DMS114 treated with DMSO at 0.1 percent for 48 hours (cell line): ENCODE measurements at regions not wholly inside any gene's neighbourhood (a gene's known extent, or its start where the extent isn't known, plus 50 kb on each side); places are given as distances from the start of the nearest gene placed in this dataset.
"Not testable (repeated sequence)": the region's sequence is repeated elsewhere in the genome, so short reads cannot be mapped to it uniquely, and the experiment has no call there.

ENCODE experiments used
- DNase-seq: peaks from one replicate; lab custom pipeline; 2025; ENCODE audit not compliant: unreplicated experiment; lab: John Stamatoyannopoulos, UW

DNA sequence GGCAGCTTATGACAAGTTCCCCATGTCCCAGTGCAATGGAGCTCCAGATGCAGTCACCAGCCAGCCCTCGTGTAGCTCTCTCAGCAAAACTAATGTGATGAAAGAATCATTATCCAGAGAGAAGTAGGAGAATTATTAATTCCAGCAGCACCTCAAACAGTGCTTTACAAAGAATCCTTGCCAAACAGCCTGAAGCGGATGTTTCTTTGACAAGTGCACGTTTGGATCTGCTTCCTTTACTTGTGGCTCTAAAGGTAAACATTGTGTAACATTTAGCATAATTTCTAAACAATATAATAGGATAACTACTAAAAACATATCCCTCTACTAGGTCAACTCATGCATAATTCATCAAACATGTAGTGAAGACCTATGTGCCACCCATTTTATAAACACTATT is 197.0 kb downstream of the FAM181B start:
- no peak for DNase-seq

GRCh38 chr11:82533628-82534327 is 199.9 kb downstream of the FAM181B start:
- DNase-seq: no peak

DNA sequence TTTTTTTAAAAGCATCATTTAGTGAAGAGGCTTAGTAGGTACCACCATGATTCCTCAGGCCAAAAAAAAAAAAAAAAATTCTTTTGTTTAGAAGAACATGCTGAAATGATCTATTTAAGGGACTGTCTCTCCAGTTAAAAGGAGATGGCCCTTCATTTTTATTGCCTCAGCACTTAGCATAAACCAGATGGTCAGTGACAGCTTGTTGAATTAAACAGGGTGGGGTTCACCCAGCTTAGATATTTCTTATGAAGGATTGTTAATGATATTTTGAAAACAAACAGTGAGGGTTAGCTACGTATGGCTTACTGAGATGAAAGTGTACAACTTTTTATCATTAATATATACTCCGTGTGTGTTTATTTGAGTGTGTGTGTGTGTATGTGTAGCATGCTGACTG is 203.7 kb downstream of the FAM181B start:
- no peak for DNase-seq

DNA sequence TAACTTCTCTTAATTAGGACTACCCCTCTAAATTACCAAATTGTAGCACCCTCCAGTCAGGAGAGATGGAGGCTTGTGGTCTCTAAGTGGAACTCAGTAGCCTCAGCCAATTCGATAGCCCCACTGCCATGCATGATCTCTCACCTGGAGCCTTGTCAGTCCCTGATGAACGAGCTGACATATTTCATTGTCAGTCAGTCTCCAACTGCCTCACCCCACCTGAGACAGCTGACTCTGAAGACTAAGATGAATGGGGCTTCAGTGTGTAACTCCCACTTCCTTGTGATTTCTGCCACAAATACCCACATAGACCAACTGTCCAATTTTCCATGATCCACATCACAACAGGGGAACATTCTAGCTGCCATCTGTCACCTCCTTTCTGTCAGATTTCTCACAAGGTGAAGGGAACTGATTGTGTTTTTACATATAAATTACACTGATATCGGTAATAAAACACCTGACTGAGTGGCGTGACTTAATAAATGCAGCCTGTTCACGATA is 206.5 kb downstream of the FAM181B start:
- no peak for DNase-seq

DNA sequence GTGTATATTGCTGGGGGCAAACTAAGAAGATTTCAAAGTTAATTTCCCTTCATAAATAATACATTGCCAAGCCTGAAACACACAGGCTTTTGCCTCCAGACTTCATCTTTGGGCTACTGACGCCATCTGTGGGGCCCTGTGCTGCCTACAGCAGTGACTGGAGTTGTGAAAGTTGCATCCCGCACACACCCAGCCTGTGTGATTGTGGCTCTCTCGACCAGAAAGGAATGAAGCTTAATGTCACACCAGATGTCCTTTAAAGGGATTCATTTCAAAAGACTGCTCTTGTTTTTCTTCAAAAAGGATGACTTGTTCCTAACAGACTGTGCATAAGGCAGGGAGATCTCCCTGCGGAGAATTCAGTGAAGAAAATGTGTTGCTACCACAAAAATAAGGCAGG is 210.5 kb downstream of the FAM181B start:
- no peak for DNase-seq

GRCh38 chr11:82521427-82521826 is 212.2 kb downstream of the FAM181B start:
- no peak for DNase-seq

DNA sequence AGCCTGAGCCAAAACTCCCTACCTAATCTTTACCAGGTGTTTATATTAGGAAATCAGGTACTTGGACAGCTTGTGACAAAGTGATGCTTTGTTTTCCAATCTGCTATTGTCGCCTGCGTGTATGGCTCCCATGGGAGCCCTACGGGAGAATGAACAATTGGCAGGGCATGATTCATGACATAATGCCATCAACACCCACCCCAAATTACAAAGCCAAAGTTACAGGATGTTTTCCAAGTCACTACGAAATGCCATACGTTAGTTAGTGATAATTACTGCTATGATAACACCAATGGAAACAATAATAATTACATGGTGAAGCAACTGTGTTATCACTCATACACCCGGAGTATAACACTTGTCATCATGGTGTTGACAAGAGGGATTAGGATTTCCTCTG is 226.4 kb downstream of the FAM181B start:
- DNase-seq: no peak

DNA sequence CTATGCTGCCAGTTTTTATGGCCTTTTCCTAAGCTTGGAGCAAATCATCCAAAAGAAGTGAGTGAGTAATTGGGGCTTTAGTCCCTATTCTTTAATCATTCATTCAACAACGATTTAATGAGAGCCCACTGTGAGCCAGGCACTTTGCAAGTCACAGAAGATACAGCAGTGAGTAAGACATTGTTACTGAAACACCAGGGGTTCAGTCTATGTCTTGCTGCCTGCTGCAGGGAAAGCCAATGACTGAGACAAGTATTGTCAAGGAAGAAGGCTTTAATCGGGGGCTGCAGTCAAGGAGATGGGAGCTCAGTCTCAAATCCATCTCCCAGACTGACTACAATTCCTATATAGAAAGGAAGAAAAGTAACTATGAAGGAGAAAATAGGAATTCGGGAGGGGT is 228.3 kb downstream of the FAM181B start:
- no peak for DNase-seq

DNA sequence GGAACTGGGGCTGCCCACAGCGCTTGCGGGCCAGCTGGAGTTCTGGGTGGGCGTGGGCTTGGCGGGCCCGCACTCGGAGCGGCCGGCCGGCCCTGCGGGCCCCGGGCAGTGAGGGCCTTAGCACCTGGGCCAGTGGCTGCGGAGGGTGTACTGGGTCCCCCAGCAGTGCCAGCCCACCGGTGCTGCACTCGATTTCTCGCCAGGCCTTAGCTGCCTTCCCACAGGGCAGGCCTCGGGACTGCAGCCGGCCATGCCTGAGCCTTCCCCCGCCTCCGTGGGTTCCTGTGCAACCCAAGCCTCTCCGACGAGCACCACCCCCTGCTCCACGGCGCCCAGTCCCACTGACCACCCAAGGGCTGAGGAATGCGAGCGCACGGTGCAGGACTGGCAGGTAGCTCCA is 232.5 kb downstream of the FAM181B start:
- DNase-seq: not testable (repeated sequence)

GRCh38 chr11:82494988-82495432 is 238.7 kb downstream of the FAM181B start:
- DNase-seq: no peak

GRCh38 chr11:82474876-82475275 is 258.8 kb downstream of the FAM181B start:
- no peak for DNase-seq

- DNase-seq: no peak
Observed at GRCh38 chr11:82465481-82465880, 268.2 kb downstream of the FAM181B start.

- no peak for DNase-seq
Observed at GRCh38 chr11:82462608-82463242, 270.9 kb downstream of the FAM181B start.

DNA sequence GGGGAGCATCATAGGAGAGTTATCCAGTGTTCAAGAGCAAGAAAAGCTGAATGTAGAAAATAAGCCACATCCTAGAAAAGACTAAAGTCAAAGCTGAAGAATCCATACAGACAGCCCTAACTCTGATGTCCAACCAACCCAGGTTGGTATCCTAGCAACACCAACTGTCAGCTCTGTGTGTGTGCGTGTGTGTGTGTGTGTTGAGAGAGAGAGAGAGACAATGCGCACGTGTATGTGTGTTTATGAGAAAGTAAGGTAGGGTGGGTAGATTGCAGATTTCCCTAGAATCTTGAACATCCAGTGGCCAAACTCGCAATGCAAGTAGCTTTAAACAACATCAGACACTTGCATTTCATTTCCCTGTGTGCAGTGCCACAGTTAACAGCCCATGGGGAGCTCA is 274.9 kb downstream of the FAM181B start:
- no peak for DNase-seq

DNA sequence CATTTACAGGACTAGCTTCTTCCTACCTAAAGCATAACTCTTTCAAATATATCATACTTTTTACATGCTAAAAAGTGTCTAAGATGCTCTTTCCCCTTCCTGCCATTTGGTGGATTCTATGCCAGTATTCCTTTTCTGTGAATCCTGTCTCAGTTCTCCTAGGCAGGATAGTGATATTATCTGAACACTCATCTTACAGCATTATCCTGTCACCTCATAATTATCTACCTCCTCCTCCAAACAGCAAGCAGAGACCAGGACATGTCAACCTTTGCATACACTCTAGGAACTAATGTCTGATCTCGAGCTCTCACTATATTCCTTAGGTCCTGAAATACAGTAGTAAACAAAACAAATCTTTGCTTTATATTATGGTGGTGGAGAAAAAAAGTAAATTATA is 275.5 kb downstream of the FAM181B start:
- DNase-seq: no peak

DNA sequence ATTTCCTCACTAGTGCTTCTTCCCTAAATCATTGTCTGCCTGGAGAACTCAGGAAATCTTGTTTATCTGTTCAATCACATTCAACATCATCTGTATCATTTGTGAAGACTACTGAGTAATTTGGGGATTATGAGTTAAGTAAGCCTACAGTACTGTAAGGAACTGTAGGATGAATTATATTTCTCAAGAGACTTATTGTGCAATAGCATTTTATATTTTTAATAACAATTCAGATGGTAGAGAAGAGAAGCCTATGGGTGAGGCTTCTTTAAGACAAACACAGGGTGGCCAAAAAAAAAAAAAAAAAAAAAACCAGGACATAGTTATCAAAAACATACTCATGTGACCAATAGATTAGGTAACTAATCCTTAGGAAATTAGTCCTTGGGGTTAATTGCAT is 282.7 kb downstream of the FAM181B start:
- no peak for DNase-seq

DNA sequence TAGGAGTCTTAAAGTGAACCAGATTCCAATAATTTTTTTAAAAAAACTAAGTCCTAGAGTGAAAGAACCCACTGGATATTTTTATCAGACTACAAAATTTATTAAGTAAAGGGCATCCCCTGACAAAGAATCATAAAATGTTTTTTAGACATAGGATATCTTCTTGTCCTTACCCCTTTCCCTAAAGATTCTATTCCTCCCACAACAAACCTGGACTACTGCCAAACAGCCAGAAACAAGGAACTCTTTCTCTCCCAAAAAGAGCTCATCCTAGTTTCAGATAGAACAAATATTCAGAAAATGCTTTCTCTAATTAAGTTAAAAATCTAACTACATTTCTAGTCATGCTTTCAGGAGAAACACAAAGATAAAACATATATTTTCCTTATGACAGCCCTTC is 327.1 kb downstream of the FAM181B start:
- no peak for DNase-seq

- DNase-seq: no peak
Observed at GRCh38 chr11:82405421-82405820, 328.2 kb downstream of the FAM181B start.

- DNase-seq: no peak
Observed at GRCh38 chr11:82404981-82405380, 328.7 kb downstream of the FAM181B start.

- no peak for DNase-seq
Observed at GRCh38 chr11:82403640-82404305, 329.9 kb downstream of the FAM181B start.

- DNase-seq: no peak
Observed at GRCh38 chr11:82398300-82398815, 335.3 kb downstream of the FAM181B start.

- not testable (repeated sequence) for DNase-seq
Observed at GRCh38 chr11:82396639-82397038, 337.0 kb downstream of the FAM181B start.
